HG02763 (cell line): ENCODE measurements at regions not wholly inside any gene's neighbourhood (a gene's known extent, or its start where the extent isn't known, plus 50 kb on each side); places are given as distances from the start of the nearest gene placed in this dataset.
"Not testable (repeated sequence)": the region's sequence is repeated elsewhere in the genome, so short reads cannot be mapped to it uniquely, and the experiment has no call there.

ENCODE experiments used
- ATAC-seq: cut with Tn5 transposase; IDR thresholded peaks from one replicate; pipeline ENCODE4 v1.9.1; 2021; ENCODE audit warnings: mild to moderate bottlenecking, moderate library complexity; ENCODE audit not compliant: unreplicated experiment

DNA sequence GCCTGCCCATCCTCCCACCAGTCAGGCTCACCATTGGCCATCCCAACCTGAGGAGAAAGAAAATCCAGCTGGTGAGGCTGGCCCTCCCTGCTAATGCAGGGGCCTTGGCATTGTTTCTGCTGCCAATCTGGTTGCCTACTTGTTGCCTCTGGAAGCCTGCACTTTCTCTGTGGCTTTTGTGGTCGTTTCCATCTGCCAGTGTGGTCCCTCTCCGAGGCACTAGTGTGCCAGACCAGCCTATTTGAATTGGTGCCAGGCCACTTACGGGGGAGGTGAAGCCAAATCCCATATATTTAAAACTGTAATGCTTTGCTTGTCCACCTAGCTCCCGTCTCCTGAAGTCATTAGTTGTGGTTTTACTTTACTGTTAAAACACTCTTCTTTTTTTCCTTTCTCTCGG lies 213.4 kb upstream of the ADAMTSL1 start:
- no peak for ATAC-seq

DNA sequence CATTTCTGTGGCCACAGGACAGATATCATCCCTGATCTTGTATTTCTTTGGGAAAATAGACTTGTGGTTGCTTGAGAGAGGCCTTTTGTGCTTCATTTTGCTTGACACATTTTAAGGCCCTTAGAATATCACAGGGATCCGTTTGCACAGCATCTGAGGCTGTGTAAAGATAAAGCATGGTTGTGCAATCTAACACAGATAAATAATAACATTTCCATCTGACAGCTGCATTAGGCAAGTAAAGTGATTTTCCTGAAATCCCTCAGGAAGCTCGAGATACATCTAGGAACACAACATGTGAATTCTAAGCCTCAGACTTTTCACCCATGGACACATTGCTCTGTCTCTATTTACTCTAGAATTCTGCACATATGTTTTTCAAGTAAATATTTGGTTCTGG lies 212.8 kb upstream of the ADAMTSL1 start:
- ATAC-seq = no peak

DNA sequence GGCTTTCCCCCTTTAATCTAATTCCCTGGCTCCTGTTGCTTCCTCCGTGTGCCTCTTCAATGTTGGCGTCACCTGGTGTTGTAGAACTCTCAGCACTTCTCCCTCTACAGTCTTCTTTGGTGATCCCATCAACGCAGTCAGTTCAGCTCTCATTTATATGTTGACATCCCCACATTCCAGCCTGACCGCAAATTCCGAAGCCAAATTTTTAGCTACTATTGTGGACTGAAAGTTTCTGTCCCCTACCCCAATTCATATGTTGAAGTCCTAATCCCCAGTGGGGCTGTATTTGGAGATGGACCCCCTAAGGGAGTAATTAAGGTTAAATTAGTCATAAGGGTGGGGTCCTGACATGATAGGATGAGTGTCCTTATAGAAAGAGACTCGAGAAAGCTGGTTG lies 210.6 kb upstream of the ADAMTSL1 start:
- no peak for ATAC-seq

DNA sequence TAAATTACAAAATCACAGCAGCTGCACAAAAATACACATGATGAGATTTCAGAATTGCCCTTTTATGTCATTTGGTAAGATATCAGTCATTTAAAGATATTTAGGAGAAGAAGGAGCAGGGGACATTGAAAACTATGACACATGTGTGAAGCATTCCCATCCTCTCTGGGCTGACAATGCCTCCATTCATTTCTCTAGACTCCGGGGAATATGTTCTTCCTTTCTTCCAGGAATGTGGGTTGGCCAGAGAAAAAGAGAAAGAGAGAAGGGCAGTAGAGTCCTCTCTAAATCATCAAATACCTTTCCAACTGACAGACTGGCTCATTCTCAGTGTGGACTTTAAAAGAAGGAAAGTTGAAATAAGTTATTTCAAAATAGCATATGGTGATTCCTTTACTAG lies 205.6 kb upstream of the ADAMTSL1 start:
- no peak for ATAC-seq

DNA sequence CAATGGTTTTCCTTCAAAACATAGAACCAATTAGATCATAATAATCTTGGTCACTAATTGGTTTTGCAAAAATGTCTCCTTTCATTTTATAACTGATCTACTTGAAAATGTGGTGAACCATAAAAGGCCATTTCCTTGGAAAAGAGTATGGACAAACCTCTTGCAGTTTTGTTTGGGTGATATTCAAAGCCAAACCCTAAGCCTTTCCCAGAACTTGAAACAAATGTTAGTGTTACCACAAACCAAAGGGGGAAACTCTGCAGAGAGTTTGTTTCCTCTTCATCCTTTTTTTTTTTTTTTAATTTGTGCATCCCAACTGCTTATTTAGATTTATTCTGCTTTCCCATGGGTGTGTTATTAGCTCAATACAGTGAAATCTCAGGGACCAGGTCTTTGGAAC lies 204.4 kb upstream of the ADAMTSL1 start:
- no peak for ATAC-seq

DNA sequence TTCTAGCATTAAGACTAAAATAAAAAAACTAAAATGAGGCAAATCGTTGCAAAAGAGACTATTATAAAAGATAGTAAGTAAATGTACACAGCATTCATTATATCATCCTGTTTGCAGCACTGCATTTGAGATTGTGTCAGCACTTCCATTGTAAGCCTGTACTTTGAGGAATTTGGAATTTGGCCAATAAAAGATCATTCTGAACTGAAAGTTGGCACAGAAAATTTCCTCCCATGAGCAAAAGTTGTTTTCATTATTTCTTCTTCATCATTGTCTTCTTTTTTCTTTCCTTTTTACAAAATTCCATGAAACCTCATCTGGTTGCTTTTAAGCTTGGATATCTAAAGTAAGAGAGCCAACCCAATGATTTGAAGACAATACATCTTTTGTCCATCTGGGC lies 199.3 kb upstream of the ADAMTSL1 start:
- ATAC-seq = no peak

DNA sequence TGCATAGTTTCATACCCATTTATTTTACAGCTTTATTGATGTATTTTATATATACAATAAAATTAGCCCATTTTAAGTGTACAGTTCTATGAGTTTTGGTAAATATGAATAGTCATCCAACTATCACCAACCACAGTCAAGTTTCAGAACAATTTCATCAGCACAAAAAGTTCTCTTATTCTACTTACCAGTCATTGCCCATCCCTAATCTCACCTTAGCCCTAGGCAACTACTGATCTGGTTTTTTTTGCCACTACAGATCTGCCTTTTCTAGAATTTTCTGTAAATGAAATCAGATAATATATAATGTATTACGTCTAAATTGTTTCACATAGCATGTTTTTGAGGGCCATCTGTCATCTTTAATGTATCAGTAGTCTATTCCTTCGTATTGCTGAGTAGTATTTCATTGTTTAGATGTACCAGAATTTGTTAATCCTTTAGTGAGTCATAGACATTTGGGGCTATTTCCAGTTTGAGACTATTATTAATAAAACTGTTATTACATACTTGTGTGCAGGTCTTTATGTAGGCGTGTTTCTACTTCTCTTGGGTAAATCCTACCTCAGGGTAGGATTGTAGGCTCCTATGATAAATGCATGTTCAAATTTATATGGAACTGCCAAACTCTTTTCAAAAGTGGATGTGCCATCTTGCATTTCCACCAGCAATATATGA lies 198.5 kb upstream of the ADAMTSL1 start:
- no peak for ATAC-seq

DNA sequence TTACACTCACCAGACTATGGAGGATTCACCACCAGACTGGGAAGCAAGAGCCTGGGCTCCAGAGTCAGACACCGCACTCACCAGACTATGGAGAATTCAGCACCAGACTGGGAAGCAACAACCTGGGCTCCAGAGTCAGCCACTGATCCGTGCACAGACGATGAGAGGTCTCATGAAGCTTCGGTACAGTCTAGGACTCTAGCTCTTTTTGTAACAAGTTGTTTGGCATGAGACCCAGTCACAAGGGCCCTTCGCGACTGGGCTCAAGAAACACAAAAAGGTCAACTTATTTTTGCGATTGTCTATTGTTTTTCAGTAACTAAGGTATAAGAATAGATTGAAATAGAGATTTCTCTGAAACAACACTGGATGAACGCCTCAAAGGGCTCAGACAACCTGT lies 192.7 kb upstream of the ADAMTSL1 start:
- ATAC-seq = no peak

DNA sequence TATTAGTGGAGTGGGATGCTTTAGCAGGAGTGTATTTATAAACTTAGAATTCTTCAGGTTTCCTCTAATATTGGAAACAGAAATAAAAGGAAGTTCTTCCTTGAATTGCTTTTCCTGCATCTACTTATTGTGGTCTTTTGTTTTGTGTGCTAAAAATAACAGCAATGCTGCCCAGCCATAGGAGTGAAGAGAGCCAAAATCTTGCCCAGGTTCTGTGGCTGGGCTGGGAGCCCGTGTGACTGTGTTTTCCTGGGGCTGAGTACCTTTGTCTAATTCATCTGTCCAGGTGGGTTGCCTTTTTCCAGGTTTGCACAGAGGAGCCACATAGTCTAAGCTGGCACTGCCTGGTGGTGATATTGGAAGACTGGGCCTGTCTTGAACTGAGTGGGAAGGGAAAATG lies 179.7 kb upstream of the ADAMTSL1 start:
- ATAC-seq = no peak

DNA sequence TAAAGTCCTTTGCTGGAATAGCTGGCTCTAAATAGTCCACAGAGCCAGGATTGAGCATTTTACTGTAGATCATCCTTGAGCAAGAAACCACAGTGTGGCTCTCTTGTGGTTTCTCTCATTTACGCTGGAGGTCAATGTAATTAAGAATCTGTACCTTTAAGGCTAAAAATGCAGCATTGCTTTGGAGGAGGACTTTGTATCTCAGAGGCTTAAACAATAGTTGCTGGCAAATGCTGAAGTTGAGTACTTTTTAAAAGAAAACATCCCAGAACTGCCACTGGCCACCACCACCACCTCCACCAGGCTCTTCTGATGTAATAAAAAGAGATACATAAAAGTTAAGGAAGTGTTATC lies 177.3 kb upstream of the ADAMTSL1 start:
- ATAC-seq = no peak

DNA sequence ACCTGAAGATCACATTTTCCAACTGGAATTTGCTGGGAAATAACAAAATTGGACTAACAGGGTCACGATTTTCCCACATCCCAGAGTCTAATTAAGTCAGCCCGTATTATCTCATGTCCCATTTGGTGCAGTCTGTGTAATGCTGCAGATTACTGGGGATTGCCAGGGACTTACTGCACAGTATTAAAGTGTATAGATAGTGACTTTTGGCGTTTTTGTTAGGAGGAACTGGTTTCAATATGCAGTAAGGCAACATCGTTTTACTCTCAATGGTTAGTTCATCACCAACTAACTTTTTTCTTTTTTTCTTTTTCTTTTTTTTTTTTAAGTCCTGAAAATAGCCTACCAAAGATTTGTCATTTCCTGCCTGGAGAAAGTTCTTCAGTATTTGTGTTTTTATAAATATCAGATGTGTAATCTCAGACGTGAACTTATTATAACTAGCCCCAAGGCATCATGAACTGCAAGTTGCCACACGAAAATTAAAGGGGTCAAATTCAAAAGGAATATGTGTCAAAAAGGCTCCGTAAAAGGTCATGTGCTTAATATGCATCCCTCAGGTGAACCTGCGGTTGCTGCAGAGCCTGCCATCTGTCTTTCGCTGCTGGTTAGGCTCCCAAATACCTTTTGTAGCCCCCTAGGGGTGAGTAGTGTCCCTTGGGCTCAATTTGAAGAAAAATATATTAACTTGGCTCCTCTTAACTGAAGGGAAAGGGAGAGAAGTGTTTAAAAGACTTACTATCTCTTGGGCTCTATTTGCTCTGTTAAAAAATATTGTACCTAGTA lies 176.7 kb upstream of the ADAMTSL1 start:
- no peak for ATAC-seq

DNA sequence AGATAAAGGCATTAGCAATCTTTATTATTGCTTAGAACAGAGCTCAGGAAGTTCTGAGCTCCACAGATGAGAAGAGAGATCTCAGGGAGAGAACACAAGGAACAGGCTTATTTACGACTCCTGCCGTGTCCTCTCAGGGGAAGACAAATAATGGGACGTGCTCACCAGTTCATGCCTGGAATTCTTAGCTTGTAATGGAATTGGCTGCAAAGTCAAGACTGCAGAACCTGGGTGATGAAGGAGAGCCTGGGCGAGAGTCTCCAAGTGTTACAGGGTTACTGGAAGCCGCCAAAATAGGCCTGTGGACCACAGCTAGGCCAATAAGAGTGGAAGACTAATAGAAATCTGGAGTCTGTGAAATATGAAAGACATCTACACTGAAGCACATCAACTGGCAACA lies 174.5 kb upstream of the ADAMTSL1 start:
- no peak for ATAC-seq

DNA sequence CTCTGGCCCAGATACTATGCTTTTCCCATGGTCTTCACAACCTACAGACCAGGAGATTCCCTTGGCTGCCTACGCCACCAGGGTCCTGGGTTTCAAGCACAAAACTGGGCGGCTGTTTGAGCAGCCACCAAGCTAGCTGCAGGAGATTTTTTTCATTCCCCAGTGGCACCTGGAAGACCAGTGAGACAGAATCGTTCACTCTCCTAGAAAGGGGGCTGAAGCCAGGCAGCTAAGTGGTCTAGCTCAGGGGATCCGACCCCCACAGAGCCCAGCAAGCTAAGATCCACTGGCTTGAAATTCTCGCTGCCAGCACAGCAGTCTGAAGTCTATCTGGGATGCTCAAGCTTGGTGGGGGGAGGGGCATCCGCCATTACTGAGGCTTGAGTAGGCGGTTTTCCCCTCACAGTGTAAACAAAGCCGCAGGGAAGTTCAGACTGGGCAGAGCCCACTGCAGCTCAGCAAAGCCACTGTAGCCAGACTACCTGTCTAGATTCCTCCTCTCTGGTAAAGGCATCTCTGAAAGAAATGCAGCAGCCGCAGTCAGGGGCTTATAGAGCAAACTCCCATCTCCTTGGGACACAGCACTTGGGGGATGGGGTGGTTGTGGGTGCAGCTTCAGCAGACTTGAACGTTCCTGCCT lies 168.7 kb upstream of the ADAMTSL1 start:
- not testable (repeated sequence) for ATAC-seq

DNA sequence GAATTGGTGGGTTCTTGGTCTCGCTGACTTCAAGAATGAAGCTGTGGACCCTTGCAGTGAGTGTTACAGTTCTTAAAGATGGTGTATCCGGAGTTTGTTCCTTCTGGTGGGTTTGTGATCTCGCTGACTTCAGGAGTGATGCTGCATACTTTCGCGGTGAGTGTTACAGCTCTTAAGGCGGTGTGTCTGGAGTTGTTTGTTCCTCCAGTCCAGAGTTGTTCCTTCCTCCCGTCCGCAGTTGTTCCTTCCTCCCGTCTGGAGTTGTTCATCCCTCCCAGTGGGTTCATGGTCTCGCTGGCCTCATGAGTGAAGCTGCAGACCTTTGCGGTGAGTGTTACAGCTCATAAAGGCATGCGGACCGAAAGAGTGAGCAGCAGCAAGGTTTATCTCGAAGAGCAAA lies 159.6 kb upstream of the ADAMTSL1 start:
- no peak for ATAC-seq

DNA sequence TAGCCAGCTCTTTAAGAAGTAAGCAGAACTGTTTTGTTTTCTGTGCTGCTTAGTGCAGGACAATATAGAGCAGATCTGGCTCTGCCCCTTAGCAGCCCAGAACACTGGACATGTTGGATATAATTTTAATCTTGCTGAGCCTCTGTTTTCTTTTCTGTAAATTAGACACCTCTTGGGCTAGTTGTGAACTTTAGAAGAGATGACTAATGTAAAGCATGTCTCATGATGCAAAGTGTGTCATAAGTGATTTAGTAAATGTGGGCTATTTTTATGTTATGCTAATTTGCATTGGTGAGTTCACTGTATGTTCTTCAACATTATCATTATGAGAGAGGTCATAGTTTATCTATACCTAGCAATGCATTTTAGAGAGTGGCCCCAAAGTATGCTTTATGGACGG lies 156.1 kb upstream of the ADAMTSL1 start:
- no peak for ATAC-seq

DNA sequence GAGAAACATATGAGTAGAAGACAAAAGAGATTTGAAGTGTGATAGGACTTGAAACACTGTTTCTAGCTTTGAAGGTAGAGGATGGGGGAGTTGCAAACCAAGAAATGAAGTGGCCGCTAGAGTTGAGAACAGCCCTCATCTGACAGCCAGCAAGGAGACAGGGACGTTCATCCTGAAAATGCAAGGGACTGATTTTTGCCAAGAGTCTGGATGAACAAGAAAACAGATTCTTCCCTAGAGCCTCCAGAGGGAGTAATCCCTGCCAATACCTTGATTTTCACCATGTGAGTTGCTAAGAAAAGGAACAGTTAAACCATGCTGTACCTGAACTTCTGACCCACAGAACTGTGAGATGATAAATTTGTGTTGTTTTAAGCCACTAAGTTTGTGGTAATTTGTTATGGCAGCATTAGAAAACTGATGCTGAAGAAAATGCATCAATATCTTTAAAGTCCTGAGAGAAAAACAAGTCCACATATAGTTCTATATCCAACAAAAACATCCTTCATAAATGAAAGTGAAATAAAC lies 154.0 kb upstream of the ADAMTSL1 start:
- no peak for ATAC-seq

DNA sequence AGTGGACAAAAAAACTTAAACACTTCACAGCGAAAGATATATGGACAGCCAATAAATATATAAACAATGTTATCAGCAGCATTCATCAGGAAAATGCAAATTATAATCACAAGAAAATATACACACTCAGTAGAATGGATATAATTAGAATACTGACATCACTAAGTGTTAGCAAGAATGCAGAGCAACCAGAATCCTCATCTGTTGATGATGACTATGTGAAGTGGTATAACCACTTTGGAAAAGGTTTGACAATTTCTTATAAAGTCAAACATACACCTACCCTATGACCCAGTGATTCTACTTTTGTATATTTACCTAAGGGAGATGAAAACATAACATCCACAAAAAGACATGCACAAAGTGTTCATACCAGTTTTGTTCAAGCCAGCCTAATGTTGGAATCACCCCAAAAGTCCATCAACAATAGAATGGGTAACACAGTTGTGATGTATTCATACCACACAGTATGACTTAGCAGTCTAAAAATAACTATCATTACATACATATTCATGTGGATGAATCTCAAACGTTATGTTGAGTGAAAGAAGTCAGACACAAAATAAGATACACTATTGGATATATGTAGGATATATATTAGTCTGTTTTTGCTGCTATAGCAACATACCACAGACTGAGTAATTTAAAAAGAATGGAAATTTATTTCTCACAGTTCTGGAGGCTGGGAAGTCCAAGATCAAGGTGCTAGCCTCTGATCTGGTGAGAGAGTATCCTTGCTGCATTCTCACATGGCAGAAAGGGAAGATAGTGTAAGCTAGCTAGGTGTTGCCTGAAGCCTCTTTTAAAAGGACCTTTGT lies 148.8 kb upstream of the ADAMTSL1 start:
- no peak for ATAC-seq

DNA sequence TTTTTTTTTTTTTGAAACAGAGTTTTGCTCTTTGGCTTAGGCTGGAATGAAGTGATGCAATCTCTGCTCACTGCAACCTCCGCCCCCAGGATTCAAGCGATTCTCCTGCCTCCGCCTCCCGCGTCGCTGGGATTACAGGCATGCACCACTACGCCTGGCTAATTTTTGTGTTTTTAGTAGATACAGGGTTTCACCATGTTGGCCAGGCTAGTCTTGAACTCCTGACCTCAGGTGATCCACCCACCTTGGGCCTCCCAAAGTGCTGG lies 148.3 kb upstream of the ADAMTSL1 start:
- ATAC-seq = not testable (repeated sequence)

DNA sequence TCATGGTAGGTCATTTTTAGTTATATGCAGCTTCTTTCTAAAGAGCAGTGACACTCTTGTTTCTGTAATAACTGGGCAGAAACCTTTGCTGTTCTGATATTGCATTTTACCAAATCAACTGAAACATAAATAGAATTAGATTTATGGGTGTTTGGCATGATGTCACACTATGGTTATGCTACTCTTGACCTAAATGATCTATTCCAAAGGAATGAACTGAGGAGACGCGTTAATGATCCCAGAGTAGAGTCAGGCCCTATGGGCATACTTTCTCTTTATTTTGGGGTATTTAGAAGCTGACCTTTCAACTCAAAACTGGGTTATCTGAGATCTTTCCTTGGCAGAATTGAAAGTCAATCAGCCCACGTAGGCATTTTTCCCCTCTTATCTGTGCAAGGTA lies 146.8 kb upstream of the ADAMTSL1 start:
- no peak for ATAC-seq

DNA sequence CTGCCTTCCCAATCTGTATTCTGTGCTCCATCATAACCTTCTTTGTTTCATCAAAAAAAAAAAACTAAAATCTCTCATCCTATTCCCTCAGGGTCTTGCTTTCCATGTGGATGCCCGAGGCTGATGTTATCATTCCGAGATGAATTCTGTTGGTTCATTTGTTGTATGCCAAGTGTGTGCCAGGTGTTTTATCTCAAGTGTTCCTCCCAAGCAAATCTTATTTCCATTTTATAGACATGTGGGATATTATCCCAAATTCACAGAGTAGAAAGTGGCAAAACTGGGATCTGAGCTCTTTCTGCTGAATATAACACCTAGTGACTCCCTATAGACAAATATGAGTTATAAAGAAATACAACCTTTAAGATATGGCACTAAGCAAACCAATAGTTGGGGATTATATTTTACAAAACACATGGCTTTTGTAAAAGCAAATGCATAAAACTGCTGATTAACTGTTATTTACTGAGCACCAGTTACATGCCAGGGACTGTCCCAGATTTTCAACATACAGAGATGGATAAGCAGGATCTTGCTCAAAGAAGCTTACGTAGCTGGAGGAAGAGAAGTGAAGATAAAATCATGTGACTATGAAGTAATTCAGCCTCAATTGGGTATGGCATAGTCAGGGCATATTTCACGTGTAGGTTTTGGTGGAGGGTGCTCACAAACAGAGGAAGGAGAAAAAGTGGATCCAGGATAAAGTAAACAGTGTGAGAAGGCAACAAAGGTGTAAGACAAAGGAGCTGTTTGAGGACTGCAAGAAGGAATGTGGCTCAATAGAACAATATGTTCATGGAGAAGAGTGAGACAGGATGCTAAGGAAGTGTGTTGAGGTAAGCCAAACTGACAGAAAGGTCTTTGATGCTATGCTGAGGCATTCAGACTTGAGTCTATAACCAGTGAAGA lies 143.3 kb upstream of the ADAMTSL1 start:
- no peak for ATAC-seq
